Neural cell (in vitro differentiated cells): ENCODE measurements at regions not wholly inside any gene's neighbourhood (a gene's known extent, or its start where the extent isn't known, plus 50 kb on each side); places are given as distances from the start of the nearest gene placed in this dataset.

Experiments
- EP300 ChIP-seq: fragments of 450-650 bp; conservative IDR thresholded peaks from 2 replicates; pipeline ENCODE4 v1.6.1; 2014; ENCODE audit warnings: antibody characterized with exemption, mild to moderate bottlenecking, moderate library complexity; ENCODE audit not compliant: poor library complexity, severe bottlenecking
- EZH2 ChIP-seq: fragments of 200-600, 300-800 bp; shearing (Covaris generic), sonication (generic); IDR thresholded peaks from 2 replicates; pipeline ENCODE4 v1.6.1; 2014; ENCODE audit warnings: antibody characterized with exemption, low read length, borderline replicate concordance, mild to moderate bottlenecking; ENCODE audit not compliant: insufficient read depth, poor library complexity, severe bottlenecking
- POLR2AphosphoS5 ChIP-seq: IDR thresholded peaks from 2 replicates; pipeline ENCODE4 v1.6.1; 2012
- RAD21 ChIP-seq: fragments of 450-650 bp; conservative IDR thresholded peaks from 2 replicates; pipeline ENCODE4 v1.6.1; 2014; ENCODE audit warnings: antibody characterized with exemption, mild to moderate bottlenecking, moderate library complexity
- SMC3 ChIP-seq: fragments of 450-650 bp; conservative IDR thresholded peaks from 2 replicates; pipeline ENCODE4 v1.6.1; 2014; ENCODE audit warnings: antibody characterized with exemption, mild to moderate bottlenecking, moderate library complexity; ENCODE audit not compliant: poor library complexity
- TAF1 ChIP-seq: IDR thresholded peaks from 2 replicates; pipeline ENCODE4 v1.6.1; 2012; ENCODE audit warnings: low read depth
- TF ChIP-seq, protein P1 (sequence below): fragments of 450-650 bp; IDR thresholded peaks from 2 replicates; pipeline ENCODE4 v1.5.1; 2014; ENCODE audit warnings: antibody characterized with exemption, mild to moderate bottlenecking, moderate library complexity; ENCODE audit not compliant: poor library complexity, severe bottlenecking
- TF ChIP-seq, protein P2 (sequence below): IDR thresholded peaks from 2 replicates; pipeline ENCODE4 v1.6.1; 2012; ENCODE audit warnings: borderline replicate concordance

DNA sequence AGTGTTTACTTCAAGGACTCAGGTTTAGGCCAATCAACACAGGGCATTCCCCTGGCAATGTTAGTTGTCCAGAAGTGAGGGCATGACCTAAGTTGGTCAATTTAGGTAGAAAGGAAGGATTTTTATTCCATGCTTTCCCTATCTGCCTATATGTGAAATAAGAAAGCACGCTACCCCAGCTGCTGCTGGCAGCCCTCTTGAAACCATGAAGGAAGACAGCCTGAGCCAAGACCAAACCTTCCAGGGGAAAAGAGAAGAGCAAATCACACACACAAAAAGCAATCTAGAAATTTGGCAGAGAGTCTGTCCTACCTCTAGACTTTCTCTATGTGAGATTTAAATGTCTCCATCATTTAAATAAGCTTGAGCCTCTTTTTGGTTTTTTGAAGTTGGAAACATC is 387.6 kb downstream of the TNS1 start:
- TF ChIP-seq, protein P1, sequence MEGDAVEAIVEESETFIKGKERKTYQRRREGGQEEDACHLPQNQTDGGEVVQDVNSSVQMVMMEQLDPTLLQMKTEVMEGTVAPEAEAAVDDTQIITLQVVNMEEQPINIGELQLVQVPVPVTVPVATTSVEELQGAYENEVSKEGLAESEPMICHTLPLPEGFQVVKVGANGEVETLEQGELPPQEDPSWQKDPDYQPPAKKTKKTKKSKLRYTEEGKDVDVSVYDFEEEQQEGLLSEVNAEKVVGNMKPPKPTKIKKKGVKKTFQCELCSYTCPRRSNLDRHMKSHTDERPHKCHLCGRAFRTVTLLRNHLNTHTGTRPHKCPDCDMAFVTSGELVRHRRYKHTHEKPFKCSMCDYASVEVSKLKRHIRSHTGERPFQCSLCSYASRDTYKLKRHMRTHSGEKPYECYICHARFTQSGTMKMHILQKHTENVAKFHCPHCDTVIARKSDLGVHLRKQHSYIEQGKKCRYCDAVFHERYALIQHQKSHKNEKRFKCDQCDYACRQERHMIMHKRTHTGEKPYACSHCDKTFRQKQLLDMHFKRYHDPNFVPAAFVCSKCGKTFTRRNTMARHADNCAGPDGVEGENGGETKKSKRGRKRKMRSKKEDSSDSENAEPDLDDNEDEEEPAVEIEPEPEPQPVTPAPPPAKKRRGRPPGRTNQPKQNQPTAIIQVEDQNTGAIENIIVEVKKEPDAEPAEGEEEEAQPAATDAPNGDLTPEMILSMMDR: no peak
- no peak for TF ChIP-seq RAD21
- no peak for TF ChIP-seq EP300
- TF ChIP-seq POLR2AphosphoS5: no peak
- no peak for TF ChIP-seq EZH2
- TF ChIP-seq TAF1: no peak
- TF ChIP-seq, protein P2, sequence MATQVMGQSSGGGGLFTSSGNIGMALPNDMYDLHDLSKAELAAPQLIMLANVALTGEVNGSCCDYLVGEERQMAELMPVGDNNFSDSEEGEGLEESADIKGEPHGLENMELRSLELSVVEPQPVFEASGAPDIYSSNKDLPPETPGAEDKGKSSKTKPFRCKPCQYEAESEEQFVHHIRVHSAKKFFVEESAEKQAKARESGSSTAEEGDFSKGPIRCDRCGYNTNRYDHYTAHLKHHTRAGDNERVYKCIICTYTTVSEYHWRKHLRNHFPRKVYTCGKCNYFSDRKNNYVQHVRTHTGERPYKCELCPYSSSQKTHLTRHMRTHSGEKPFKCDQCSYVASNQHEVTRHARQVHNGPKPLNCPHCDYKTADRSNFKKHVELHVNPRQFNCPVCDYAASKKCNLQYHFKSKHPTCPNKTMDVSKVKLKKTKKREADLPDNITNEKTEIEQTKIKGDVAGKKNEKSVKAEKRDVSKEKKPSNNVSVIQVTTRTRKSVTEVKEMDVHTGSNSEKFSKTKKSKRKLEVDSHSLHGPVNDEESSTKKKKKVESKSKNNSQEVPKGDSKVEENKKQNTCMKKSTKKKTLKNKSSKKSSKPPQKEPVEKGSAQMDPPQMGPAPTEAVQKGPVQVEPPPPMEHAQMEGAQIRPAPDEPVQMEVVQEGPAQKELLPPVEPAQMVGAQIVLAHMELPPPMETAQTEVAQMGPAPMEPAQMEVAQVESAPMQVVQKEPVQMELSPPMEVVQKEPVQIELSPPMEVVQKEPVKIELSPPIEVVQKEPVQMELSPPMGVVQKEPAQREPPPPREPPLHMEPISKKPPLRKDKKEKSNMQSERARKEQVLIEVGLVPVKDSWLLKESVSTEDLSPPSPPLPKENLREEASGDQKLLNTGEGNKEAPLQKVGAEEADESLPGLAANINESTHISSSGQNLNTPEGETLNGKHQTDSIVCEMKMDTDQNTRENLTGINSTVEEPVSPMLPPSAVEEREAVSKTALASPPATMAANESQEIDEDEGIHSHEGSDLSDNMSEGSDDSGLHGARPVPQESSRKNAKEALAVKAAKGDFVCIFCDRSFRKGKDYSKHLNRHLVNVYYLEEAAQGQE: no peak
- no peak for TF ChIP-seq SMC3
